ENCODE measurements at regions not wholly inside any gene's neighbourhood (a gene's known extent, or its start where the extent isn't known, plus 50 kb on each side); places are given as distances from the start of the nearest gene placed in this dataset.

GRCh38 chr3:168459226-168459784 lies 363.6 kb upstream of the GOLIM4 start:
- TF ChIP-seq EZH2 (IDR thresholded peaks at IDR 0.05) (no peak), POLR2AphosphoS5 (IDR thresholded peaks at IDR 0.05; ENCODE audit: borderline replicate concordance, low read depth, low read length) (no peak), FOXP2 (optimal IDR thresholded peaks at IDR 0.05; ENCODE audit: control extremely low read depth, extremely low read length, insufficient read depth) (no peak)
